ENCODE measurements at regions not wholly inside any gene's neighbourhood (a gene's known extent, or its start where the extent isn't known, plus 50 kb on each side); places are given as distances from the start of the nearest gene placed in this dataset.

- TF ChIP-seq YY1 (IDR thresholded peaks at IDR 0.05; ENCODE audit: low read depth) (no peak), EP300 (IDR thresholded peaks at IDR 0.05; ENCODE audit: borderline replicate concordance) (no peak), TAF1 (IDR thresholded peaks at IDR 0.05; ENCODE audit: low read depth) (no peak), REST (IDR thresholded peaks at IDR 0.05; ENCODE audit: low read depth) (no peak), CREB1 (IDR thresholded peaks at IDR 0.05; ENCODE audit: low read depth) (no peak), EGR1 (IDR thresholded peaks at IDR 0.05) (no peak), CEBPB (IDR thresholded peaks at IDR 0.05) (no peak), NFIC (IDR thresholded peaks at IDR 0.05) (no peak), TCF12 (IDR thresholded peaks at IDR 0.05; ENCODE audit: low read depth) (no peak), ZBTB7A (IDR thresholded peaks at IDR 0.05; ENCODE audit: low read depth) (no peak), FOXM1 (IDR thresholded peaks at IDR 0.05; ENCODE audit: borderline replicate concordance, low read depth) (no peak)
- TF ChIP-seq, protein P1, sequence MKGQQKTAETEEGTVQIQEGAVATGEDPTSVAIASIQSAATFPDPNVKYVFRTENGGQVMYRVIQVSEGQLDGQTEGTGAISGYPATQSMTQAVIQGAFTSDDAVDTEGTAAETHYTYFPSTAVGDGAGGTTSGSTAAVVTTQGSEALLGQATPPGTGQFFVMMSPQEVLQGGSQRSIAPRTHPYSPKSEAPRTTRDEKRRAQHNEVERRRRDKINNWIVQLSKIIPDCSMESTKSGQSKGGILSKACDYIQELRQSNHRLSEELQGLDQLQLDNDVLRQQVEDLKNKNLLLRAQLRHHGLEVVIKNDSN (IDR thresholded peaks at IDR 0.05), result no peak
- TF ChIP-seq, protein P2, sequence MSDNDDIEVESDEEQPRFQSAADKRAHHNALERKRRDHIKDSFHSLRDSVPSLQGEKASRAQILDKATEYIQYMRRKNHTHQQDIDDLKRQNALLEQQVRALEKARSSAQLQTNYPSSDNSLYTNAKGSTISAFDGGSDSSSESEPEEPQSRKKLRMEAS (IDR thresholded peaks at IDR 0.05), result no peak
Observed at GRCh38 chr17:79506955-79507354, 103.9 kb downstream of the RBFOX3 start.
